ENCODE measurements at regions not wholly inside any gene's neighbourhood (a gene's known extent, or its start where the extent isn't known, plus 50 kb on each side); places are given as distances from the start of the nearest gene placed in this dataset.

GRCh38 chr3:28745436-28745835, 396.8 kb upstream of the AZI2 start:
- in situ Hi-C loops (cut with MboI; ENCODE audit: low pct_ligation_motif_present in 1 of 4, low pct_unique_long_range_greater_than_20kb in 1 of 4, low sequenced_read_pairs in 3 of 4) = no loop called here
- TF ChIP-seq POLR2A (IDR thresholded peaks at IDR 0.05) (no peak), EP300 (IDR thresholded peaks at IDR 0.05; ENCODE audit: low read depth) (no peak), CTCF (IDR thresholded peaks at IDR 0.05) (no peak), POLR2AphosphoS5 (IDR thresholded peaks at IDR 0.05) (no peak)
- no peak for DNase-seq
- Histone ChIP-seq H3K27me3 (no peaks in the 10 kb centered on the region), H3K27ac (no peak overlapping the region), H3K4me3 (no peak overlapping the region), H3K4me1 (peaks cover 0 to under 1% (median 0%) of the 10 kb centered on the region in 4 donors), H3K9me3 (peaks cover 3 to 5% of the 10 kb centered on the region in 2 donors), H3K36me3 (no peaks in the 10 kb centered on the region)
- WGBS, 2 donors (ENCODE audit: low coverage in 1 of 2) = 90 to 92% methylated on average over 4 of the region's 4 CpGs
- intact Hi-C loops (cut with DNase I; ENCODE audit: low total_unique reads) = no loop called here

DNA sequence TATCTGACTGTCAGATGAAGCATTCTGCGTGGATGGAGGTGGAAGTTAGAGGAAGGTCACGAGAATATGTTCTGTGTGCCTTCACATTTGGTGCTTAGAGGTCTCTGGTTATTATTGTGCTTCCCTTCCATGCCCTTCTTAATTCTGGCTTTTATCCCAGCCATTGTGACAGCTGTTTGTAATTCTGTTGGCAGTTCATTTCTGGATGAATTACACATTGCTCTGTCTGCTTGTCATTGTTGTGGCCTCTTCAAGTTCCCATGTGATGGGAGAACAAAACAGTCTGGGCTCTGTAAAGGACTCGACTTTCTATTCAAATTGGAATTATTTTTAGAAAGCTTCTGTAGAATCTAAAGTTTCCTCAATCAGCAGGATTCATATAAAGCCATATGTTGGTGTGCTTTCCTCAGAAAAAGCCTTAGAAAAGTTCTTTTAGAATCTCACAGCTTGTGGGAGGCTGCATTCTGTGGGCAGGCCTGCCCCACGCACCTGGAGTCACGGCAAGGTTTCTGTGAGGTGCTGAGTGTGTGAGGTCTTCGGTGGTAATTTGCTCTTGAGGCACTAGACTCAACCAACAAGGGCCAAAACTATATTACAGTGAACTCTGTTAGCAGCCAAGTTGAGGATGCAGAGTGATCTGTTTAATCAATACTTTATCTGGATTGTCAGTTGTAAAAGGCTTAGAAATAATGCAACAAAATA, 397.4 kb upstream of the AZI2 start:
- Histone ChIP-seq H3K27me3 (no peaks in the 10 kb centered on the region), H3K27ac (no peak overlapping the region), H3K4me3 (no peak overlapping the region), H3K4me1 (no peaks in the 10 kb centered on the region), H3K9me3 (peaks cover 6 to 12% of the 10 kb centered on the region in 2 donors), H3K36me3 (no peaks in the 10 kb centered on the region)
- intact Hi-C loops (cut with DNase I; ENCODE audit: low total_unique reads) (no loop called here), in situ Hi-C loops (cut with MboI; ENCODE audit: low pct_ligation_motif_present in 1 of 4, low pct_unique_long_range_greater_than_20kb in 1 of 4, low sequenced_read_pairs in 3 of 4) (no loop called here)
- TF ChIP-seq EP300 (IDR thresholded peaks at IDR 0.05; ENCODE audit: low read depth) = no peak
- no peak for TF ChIP-seq CTCF (IDR thresholded peaks at IDR 0.05)
- TF ChIP-seq POLR2A (IDR thresholded peaks at IDR 0.05) = no peak
- TF ChIP-seq POLR2AphosphoS5 (IDR thresholded peaks at IDR 0.05) = no peak
- no peak for DNase-seq
- WGBS, 2 donors (ENCODE audit: low coverage in 1 of 2) = 50 to 76% methylated on average over 3 to 6 of the region's 6 CpGs

DNA sequence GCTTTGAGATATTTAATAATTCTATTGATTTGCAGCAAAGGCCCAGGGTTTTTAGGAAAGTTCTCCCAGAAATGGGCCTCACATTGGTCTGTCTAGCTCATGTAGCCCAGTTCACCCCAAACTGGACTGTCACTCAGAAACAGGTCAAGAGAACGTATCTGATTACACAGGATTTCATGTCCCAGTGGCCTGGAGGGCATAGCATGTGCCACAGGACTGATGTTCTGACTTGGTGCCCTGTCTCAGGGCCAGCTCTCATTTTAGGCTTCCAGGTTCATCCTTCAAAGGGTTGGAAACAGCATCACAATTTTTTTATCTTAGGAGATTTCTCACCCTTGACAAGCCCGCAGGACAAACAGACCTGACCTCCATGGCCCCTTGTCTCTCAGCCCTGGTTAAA, 398.4 kb upstream of the AZI2 start:
- WGBS, 2 donors (ENCODE audit: low coverage in 1 of 2) = 94% methylated on average over 2 of the region's 2 CpGs; no CpG with 5 or more reads in 1 of the 2 donors
- in situ Hi-C loops (cut with MboI; ENCODE audit: low pct_ligation_motif_present in 1 of 4, low pct_unique_long_range_greater_than_20kb in 1 of 4, low sequenced_read_pairs in 3 of 4) = no loop called here
- H3K4me1 ChIP-seq = no peaks in the 10 kb centered on the region

DNA sequence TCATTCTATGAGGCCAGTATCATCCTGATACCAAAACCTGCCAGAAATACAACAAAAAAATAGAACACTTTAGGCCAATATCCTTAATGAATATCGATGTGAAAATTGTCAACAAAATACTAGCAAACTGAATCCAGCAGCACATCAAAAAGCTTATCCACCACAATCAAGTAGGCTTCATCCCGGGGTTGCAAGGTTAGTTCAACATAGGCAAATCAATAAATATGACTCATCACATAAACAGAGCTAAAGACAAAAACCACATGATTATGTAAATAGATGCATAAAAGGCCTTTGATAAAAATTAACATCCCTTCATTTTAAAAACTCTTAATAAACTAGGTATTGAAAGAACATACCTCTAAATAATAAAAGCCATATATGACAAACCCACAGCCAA, 403.2 kb upstream of the AZI2 start:
- WGBS, 2 donors (ENCODE audit: low coverage in 1 of 2) = 79 to 83% methylated on average over 2 of the region's 2 CpGs
- Histone ChIP-seq H3K9me3 (peaks cover 6 to 13% of the 10 kb centered on the region in 2 donors), H3K4me3 (no peak overlapping the region), H3K27me3 (no peaks in the 10 kb centered on the region), H3K27ac (no peak overlapping the region), H3K36me3 (no peaks in the 10 kb centered on the region), H3K4me1 (no peaks in the 10 kb centered on the region)
- in situ Hi-C loops (cut with MboI; ENCODE audit: low pct_ligation_motif_present in 1 of 4, low pct_unique_long_range_greater_than_20kb in 1 of 4, low sequenced_read_pairs in 3 of 4) = no loop called here
- TF ChIP-seq EP300 (IDR thresholded peaks at IDR 0.05; ENCODE audit: low read depth) = no peak
- TF ChIP-seq POLR2A (IDR thresholded peaks at IDR 0.05) = no peak
- TF ChIP-seq POLR2AphosphoS5 (IDR thresholded peaks at IDR 0.05) = no peak
- TF ChIP-seq CTCF (IDR thresholded peaks at IDR 0.05) = no peak
- intact Hi-C loops (cut with DNase I; ENCODE audit: low total_unique reads) = no loop called here
- DNase-seq = no peak

More for the DNA sequence above, 398.4 kb upstream of the AZI2 start:
- H3K36me3 ChIP-seq = no peaks in the 10 kb centered on the region
- H3K4me3 ChIP-seq = no peak overlapping the region
- H3K27ac ChIP-seq = no peak overlapping the region
- TF ChIP-seq EP300 (IDR thresholded peaks at IDR 0.05; ENCODE audit: low read depth) (no peak), POLR2AphosphoS5 (IDR thresholded peaks at IDR 0.05) (no peak), CTCF (IDR thresholded peaks at IDR 0.05) (no peak)
- no peak for DNase-seq
- peaks cover 6 to 13% of the 10 kb centered on the region in 2 donors for H3K9me3 ChIP-seq
- no peaks in the 10 kb centered on the region for H3K27me3 ChIP-seq
- intact Hi-C loops (cut with DNase I; ENCODE audit: low total_unique reads) = no loop called here

Data from transverse colon (tissue), 4 donors.